GM21360 (cell line): ENCODE measurements at regions not wholly inside any gene's neighbourhood (a gene's known extent, or its start where the extent isn't known, plus 50 kb on each side); places are given as distances from the start of the nearest gene placed in this dataset.
"Not testable (repeated sequence)": the region's sequence is repeated elsewhere in the genome, so short reads cannot be mapped to it uniquely, and the experiment has no call there.

ENCODE experiments used
- ATAC-seq: cut with Tn5 transposase; IDR thresholded peaks from one replicate; pipeline ENCODE4 v1.9.1; 2021; ENCODE audit warnings: mild to moderate bottlenecking, moderate library complexity; ENCODE audit not compliant: unreplicated experiment

DNA sequence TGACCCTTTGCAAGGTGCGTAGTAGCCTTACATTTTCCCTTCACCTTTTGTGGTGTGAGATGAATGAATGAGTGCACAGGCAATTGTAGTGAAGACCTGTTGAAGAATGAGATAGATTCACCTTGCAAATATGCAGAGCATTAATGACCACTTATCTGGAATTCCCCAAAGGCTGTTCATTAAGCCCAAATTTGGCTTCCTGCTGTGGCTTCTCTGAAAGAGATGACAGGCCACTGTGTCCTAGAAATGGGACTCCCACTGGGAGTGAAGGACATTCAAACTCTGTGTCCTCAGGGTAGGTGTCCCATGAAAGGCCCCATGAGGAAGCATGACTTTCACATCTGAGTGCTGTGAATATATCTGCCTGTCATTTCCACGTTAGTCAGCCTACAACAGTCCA is 1821.8 kb upstream of the PIK3C3 start:
- ATAC-seq: no peak

DNA sequence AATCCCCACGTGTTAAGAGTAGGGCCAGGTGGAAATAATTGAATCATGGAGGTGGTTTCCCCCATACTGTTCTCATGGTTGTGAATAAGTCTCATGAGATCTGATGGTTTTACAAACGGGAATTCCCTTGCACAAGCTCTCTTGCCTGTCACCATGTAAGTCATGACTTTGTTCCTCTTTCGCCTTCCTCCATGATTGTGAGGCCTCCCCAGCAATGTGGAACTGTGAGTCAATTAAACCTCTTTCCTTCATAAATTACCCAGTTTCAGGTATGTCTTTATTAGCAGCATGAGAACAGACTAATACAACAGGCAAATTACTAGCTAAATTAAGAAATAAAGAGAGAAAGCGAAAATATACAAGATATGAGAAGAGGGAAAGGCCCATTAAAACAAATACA is 1822.6 kb upstream of the PIK3C3 start:
- ATAC-seq: not testable (repeated sequence)

DNA sequence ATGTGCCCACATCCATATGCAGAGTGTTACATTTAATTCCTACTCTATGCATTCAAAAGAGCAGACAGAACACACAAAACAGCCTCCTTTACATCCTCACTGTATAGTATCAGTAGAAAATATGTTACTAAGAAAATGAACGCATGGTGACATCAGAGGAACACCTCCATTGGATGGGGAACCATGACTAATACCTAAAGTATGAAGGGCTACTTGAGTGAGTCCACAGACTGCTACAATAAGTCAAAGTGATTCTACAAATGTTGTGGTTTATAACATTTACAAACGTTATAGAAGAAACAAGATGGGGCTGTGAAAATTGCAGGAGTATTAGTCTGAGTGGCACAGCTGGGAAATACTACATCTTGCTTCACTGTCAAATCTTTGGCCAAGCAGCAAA is 1830.9 kb upstream of the PIK3C3 start:
- ATAC-seq: no peak

DNA sequence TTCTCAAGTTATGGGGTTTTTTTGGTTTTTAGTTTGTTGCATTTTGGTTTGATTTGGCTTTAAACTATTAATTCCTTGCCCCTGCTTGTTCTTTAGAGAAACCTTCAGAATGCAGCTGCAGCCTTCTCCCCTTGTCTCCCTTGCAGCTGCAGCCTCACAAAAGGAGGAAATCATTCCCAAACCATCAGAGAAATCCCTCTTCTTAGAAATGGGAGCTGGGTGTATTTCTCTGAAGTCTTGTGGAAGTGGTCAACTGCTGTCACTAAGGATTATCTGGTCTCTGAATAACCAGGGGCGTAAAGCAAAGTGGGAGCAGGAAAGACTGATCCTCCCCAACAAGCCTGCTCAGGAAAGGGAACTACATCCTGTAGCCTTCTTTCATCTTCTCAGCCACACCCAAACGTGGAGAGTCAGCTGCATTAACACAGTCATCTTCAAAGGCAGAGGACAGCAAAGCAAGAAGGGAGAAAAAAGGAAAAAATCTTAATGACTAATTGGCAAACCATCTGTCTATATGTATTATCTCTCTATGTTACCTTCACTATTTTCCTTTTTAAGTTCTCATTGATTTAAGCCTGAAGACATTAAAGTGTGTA is 1834.1 kb upstream of the PIK3C3 start:
- ATAC-seq: no peak

DNA sequence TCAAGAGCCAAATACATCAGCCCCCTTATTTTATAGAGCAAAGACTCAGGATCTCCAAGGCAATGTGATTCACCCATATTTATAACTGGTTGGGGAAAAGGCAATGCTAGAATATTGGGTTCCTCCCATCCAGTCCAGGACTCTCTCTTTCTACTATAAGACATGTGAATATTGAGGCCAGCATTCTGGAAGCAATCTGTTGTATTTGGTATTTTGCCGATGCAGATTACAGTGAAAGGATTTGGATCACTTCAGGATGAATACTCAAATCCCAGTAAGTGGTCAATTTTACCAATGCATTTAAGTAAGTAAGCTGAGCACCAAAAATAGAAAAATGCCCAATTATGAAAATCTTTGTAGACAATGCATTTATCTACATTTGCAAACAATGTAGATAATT is 1834.7 kb upstream of the PIK3C3 start:
- no peak for ATAC-seq

DNA sequence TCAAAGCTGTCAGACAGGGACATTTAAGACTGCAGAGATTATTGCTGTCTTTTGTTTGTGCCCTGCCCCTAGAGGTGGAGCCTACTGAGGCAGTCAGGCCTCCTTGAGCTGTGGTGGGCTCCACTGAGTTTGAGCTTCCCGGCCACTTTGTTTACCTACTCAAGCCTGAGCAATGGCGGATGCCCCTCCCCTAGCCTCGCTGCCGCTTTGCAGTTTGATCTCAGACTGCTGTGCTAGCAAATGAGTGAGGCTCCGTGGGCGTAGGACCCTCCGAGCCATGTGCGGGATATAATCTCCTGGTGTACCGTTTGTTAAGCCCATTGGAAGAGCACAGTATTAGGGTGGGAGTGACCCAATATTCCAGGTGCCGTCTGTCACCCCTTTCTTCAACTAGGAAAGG is 1835.5 kb upstream of the PIK3C3 start:
- not testable (repeated sequence) for ATAC-seq

DNA sequence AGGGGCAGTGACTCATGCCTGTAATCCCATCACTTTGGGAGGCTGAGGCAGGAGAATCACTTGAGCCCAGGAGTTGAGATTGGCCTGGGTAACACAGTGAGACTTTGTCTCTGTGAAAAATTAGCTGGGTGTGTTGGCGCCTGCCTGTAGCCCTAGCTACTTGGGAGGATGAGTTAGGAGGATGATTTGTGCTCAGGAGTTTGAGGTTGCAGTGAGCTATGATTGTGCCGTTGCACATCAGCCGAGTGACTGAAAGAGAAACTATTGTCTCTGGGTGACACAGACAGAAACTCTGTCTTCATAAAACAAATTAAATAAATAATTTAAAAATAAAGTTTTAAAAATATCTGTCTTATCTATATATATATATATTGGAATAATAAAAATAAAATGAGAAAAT is 1844.6 kb upstream of the PIK3C3 start:
- no peak for ATAC-seq

DNA sequence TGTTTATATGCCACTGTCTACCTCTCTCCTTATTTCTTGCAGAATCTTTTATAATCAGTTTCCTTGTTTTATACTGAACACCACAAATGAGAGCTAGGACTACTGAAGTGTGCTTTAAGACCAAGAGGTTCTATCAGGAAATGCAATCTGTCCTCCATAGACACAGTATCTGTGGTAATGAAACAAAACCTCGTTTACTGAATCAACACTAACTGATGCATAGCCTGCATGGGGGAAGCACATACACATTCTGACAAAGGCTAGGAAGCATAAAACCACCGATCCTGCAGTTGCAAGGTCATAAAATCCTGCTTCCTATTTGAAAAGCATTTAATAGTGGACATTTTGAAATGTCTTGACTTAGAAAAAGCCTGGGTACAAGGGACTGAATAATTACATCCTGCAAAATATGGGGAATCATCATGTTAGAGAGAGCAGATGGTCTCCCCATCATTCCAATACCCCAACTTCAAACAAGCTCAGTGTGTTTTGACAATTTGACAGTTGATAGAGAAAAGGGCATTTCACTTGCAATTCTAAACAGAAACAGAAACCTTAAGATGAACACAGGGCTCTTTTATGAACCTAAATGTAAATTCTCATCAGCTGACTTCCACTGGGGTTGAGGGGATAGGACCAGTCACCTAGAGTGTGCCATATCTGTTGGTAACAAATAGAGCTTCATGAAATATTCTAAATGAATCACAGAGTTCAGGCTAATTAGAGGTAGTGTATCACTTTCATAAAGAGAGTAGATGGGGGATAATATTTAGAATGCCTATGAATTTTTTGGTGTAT is 1845.6 kb upstream of the PIK3C3 start:
- ATAC-seq: no peak

DNA sequence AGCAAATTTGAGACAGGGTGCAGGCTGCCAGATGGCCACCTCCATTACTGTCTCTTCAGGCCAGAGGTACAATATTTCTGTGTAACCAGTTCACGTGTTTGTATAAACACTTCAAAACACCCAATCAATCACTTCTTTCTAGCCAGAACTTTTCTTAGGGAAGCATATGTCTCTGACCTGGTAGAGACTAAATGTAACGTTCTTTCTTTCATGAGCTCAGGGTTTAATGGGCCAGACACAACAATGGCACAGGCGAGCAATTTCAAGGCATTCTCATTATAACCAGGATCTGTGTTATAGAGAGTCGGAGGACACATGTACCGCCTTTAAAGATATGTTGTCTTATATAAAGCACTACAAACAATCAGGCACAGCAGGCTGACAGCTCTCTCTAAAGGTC is 1846.4 kb upstream of the PIK3C3 start:
- ATAC-seq: no peak

DNA sequence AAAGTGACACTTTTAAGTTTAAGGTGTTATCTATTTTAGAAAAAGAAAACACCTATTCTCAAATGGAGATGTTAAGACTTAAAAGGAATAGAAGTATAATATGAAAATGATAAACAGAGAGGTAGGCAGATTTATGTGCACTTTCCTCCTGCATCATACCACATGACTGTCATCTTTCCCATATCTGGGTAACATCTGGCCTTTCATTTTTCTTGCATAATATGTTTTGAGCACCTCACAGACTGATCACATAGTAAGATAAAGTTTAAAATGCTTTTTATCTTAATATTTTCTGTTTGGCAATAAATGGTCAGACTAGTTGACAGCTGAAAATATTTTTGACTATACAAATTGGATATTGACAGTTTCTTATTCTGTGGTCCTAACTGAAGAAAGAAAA is 1852.1 kb upstream of the PIK3C3 start:
- no peak for ATAC-seq

DNA sequence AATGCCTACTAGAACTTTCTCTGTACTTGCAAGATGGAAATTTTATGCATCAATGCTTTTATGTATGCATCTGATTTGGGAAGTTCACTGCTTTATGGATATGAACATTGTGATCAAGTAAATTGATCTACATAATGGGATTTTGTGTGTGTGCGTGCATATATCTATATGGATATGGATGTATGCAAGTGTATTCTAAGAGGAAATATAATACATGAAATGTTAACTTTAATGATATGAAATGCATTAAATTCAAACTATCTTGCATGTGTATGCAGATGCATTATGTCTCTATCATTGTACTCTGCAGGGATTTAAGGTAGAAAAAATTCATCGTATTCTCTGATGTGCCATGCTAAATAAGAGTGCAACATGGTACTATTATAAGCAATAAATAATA is 1855.4 kb upstream of the PIK3C3 start:
- no peak for ATAC-seq

DNA sequence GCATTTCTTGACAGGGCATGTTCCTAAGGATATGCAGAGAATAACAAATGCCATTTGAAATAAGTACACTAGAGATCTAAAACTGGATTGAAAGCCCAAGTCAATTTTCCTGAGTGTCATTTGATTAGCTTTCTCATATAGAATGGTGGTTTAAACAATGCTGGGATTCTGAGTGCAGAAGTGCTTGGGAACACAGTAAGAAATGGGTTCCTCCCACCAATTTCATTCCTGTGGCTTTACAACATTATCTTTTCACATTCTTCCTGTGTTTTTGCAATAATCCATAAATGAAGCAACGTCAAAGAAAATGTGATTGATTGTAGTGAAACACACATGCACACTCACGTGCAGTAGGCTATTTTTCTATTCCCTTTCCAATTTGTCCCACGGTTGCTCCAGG is 1858.4 kb upstream of the PIK3C3 start:
- ATAC-seq: no peak

DNA sequence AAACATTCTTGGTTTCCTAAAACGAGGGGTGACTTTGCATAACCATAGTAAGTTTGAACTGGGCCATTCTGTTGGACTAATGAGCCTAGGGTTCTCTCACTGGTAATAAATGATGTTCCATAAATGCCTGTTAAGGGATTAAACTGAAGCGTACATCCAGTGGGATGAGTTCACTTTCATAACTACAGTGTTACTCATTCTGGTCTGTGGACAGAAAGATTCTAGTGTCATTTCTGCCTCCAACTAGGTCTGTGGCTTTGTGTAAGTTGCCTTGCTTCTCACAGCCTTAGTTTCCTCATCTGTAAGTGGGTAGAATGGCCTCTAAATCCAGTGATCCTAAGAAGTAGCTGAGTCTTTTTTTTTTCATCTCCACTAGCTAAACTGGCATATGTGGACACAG is 1860.6 kb upstream of the PIK3C3 start:
- ATAC-seq: no peak

DNA sequence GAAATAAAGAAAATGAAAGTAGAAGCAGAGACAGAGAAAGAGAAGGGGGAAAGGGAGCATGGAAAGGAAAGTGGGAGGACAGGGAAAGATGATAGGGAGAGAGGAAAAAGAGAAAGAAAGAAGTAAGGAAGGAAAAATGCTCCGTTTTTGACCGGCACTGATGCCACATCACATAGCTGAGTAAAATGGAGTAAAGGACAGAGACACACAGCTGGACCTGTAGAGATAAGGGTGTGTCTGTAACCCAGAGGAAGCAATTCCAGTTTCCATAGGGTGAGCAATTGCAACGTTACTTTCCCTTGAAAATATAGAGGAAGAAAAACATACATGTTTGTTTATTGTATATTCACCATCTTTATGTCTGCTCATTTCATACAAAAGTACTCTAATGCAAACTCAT is 1866.9 kb upstream of the PIK3C3 start:
- ATAC-seq: no peak

DNA sequence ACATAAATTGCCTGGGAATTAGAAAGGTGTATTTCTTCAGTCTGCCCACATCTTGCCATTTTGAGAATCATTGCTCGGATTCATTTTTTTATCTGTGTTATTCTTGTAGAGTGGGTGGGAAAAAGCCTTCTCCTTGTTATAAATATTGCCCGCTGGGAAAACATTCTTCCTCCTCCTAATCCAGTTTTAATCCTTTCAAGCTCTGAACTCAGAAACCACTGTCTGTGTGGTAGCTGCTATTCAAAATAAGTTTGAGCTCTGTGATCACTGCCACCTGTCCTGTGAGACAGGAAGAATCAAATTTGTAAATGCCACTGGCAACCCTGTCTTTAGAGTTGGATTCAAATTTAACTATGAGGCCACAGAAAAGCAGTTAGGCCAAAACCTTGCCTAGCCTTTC is 1875.2 kb upstream of the PIK3C3 start:
- ATAC-seq: no peak

DNA sequence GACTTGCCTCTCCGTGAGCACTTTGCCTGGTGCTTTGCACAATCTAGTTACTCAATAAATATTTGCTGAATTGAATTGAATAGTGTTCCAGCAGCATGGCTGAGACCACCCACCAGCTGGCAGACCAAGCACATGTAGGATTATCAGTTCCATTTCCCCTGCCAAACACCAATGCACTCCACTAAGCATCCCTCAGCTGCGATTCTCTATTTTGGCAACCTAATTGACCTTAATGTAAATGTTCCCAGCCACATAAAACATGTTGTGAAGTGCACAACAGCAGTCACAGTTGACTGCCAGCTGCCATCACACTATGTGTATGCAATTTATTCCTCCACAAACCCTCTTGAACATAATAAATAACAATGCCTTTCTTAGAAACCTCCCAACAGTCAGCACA is 1879.4 kb upstream of the PIK3C3 start:
- ATAC-seq: no peak

DNA sequence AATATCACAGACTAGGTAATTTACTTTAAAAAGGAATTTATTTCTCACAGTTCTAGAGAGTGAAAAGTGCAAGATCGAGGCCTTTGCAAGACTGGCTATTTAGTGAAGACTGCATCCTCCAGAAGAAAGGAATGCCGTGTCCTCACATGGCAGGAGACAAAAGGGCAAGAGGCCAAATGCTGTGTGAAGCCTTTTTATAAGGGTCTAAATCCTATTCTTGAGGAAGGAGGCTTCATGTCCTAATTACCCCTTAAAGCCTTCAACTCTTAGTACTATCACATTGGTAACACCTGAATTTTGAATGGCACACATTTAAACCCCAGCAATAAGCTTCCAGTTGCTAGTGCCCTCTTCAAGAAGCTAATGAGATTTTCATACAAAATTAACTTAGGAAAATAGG is 1882.3 kb upstream of the PIK3C3 start:
- no peak for ATAC-seq

DNA sequence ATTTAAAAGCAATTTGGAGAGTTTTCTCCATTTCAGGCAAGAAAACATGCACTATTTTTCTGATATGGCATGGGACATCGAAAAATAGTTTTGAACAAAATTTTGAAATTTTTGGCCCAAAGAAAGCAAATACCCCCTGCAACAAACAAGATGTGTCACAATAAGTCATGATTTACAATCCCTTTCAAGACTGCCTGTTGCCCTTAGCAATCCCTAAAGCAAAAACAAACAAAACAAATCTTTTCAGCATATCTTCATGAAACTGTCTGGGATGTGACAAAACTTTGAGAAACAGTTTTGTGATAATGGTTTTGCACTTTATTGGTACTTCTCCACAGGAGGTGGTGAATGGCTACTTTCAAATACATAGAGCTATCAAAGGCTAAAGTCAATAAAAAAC is 1888.7 kb upstream of the PIK3C3 start:
- no peak for ATAC-seq

DNA sequence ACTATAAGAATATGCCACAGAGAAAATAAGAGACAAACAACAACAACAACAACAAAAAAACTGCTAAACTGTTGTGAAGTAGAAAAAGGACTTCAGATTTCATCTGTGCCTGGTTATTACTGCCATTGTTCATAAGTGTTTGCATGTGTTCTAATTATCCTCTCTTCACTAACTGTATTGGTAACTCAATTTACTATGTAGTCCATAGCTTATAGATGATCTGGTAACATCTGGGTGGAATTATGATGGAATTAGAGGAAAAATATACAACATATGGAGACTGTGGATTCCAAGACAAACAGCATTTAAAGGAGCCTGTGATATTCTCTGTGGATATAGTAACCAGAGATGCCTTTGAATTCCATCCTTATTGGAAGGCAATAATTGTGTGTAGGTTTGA is 1891.5 kb upstream of the PIK3C3 start:
- ATAC-seq: no peak

DNA sequence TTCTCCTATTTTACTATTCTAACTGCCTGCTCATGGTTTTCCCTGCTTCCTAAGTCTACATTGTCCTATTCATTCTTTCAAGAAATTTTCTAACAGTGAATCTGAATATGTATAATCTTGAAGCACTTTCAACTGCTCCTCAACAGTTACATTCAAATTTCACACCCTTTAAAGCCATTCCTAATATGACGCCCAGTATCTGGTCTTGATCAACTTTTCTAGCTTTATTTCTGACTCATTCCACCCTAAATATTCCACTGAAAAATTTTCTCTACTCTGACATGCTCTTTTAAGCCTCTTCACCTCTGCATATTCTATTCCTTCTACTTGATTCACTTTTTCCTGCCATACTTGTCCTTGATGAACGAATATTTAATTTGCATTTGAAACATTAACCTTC is 1893.9 kb upstream of the PIK3C3 start:
- ATAC-seq: no peak

DNA sequence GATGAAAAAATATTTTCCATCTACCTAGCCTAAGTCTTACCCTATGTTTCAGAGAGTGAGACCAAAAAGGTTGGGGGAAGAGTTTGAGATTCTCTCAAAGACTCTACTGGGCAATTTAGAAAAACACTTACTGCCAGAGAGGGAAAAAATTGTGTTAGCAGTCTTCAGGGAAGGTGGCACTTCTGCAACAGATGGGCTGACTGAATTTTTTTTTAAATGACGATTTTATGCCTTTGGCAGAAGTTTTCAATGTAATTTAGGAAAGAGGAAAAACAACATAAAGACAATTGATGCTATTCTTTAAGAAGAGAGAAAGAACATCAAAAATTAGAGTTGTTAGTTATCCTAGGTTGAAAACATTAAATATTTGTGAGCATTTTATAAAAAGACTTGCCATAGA is 1894.5 kb upstream of the PIK3C3 start:
- no peak for ATAC-seq

DNA sequence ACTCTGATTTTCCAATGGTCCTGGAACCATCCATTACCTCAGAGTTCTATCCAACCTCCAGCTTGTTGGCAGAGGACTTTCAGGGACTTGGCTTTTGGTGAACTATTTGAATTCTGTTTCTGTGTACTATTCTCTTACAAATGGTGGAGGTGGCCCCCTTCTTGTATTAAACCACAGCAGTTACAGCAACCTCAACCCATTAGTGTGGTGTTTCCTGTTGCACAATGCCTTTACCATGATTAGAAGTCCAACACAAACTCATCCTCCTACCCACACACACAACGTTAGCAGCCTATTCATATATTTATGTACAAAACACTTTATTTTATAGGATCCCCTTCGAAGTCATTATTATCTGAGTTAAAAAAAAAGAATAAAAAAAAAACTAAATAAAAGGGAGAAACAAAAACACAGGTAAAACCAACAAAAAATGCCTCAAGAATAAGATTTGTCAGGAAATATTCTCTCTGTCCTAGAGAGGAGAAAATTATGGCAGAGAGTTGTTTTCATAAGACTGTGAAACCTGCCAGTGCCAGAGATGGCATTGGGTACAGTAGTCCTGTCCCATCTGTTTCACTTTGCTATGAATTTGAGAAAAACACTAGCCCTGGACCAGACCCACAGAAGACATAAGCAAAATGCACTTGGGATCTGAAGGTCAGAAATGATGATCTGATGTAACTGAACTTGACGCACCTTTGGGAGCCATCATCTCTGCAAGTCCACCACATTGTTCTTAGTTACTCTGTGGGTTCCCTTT is 1896.0 kb upstream of the PIK3C3 start:
- ATAC-seq: no peak
